RWPE1 (cell line): ENCODE measurements at regions not wholly inside any gene's neighbourhood (a gene's known extent, or its start where the extent isn't known, plus 50 kb on each side); places are given as distances from the start of the nearest gene placed in this dataset.

Experiments
- CTCF ChIA-PET: fragments of 350-600 bp; sonication (Branson Sonifier 250); formaldehyde crosslinking; extraction: SDS; loops from one replicate; lab custom pipeline; 2021; lab: Yijun Ruan, JAX
- POLR2A ChIA-PET: fragments of 400-600 bp; formaldehyde crosslinking; extraction: SDS; loops from one replicate; lab custom pipeline; 2020; ENCODE audit warnings: antibody characterized with exemption; ENCODE audit not compliant: low non-redundant PET; lab: Yijun Ruan, JAX
- DNase-seq: peaks from one replicate; pipeline ENCODE4 v3.0.0; 2012; ENCODE audit warnings: low spot score
- H3K27ac ChIP-seq: fragments of 450-650 bp; 2 replicates; pipeline ENCODE4 v1.5.1; 2017
- TF ChIP-seq, protein P1 (sequence below): fragments of 450-650 bp; conservative IDR thresholded peaks from 2 replicates; pipeline ENCODE4 v1.5.1; 2017; ENCODE audit warnings: low read depth, mild to moderate bottlenecking

DNA sequence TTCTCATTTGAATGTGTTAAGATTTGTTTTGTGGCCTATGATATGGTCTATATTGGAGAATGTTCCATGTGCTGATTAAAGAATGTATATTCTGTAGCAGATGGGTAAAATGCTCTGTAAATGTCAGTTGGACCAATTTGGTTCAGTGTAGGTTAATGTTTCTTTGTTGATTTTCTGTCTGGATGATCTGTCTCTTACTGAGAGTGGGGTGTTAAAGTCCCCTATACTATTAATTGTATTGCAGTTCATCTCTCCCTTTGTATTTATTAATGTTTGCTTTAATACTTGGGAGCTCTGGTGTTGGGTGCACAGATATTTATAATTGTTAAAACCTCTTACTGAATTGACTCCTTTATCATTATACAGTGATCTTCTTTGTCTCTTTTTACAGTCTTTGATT lies 584.5 kb downstream of the NUF2 start:
- no peak for DNase-seq
- no peak overlapping the region for H3K27ac ChIP-seq
- ChIA-PET POLR2A (no interaction called here), CTCF (interaction anchor here (0.6 kb wide), 1 partner anchor 204 kb away, joined by 3 read pairs; no protein-coding TSS in a partner anchor)
- TF ChIP-seq, protein P1, sequence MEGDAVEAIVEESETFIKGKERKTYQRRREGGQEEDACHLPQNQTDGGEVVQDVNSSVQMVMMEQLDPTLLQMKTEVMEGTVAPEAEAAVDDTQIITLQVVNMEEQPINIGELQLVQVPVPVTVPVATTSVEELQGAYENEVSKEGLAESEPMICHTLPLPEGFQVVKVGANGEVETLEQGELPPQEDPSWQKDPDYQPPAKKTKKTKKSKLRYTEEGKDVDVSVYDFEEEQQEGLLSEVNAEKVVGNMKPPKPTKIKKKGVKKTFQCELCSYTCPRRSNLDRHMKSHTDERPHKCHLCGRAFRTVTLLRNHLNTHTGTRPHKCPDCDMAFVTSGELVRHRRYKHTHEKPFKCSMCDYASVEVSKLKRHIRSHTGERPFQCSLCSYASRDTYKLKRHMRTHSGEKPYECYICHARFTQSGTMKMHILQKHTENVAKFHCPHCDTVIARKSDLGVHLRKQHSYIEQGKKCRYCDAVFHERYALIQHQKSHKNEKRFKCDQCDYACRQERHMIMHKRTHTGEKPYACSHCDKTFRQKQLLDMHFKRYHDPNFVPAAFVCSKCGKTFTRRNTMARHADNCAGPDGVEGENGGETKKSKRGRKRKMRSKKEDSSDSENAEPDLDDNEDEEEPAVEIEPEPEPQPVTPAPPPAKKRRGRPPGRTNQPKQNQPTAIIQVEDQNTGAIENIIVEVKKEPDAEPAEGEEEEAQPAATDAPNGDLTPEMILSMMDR = no peak

DNA sequence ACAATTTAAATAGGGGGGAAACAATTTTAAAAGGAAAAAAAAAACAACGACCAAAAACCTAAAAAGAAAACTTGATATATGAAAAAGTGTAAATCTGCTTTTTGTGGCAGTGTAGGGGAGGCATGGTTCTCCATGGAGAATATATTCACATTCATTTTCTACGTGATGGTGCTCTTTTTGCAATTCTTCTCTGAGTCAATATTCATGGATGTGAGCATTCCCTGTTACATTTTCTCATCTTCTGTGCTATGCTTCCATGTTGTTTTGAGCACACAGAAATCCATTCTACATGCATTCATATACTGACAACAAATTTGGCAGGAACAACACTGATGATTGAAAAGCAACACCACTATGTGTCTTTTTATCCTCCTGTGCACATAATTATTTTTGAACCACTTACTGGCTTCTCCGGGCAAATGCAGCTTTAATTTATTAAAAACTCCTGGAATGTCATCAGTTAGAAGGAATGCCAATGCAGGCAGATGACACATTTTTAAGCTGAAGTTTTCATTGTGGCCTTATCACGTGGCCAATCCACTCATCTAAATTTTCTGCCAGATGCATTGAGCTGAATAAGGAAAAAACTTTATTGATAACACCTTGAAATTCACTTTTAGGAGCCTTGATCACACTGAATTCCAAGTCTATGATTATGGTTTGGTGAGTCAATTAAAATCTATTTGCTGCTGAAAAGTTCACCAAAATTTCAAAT lies 590.6 kb downstream of the NUF2 start:
- no peak overlapping the region for H3K27ac ChIP-seq
- ChIA-PET POLR2A (no interaction called here), CTCF (no interaction called here)
- DNase-seq = no peak
- TF ChIP-seq, protein P1 = no peak

DNA sequence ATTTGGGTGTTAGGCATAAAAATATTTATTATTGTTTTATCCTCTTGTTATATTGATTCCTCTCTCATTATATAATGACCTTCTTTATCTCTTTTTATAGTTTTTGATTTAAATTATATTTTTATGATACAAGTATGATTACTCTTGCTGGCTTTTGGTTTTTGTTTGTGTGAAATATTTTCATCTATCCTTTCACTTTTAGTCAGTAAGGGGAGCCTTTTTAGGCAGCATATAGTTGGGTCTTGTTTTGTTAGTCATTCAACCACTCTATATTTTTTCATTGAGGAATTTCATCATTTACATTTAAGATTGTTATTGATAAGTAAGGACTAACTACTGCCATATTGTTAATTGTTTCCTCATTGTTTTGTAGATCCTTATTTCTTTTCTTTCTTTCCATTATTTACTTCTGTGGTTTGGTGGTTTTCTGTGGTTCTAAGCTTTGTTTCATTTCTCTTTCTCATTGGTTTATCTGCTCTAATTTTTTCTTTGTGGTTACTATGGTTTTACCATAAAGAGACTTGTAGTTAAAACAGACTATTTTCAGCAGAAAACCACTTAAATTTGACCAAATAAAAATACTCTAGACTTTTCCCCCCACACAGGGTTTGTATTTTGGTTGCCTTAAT lies 593.1 kb downstream of the NUF2 start:
- TF ChIP-seq, protein P1 = no peak
- ChIA-PET POLR2A (no interaction called here), CTCF (no interaction called here)
- H3K27ac ChIP-seq = no peak overlapping the region
- DNase-seq = no peak

DNA sequence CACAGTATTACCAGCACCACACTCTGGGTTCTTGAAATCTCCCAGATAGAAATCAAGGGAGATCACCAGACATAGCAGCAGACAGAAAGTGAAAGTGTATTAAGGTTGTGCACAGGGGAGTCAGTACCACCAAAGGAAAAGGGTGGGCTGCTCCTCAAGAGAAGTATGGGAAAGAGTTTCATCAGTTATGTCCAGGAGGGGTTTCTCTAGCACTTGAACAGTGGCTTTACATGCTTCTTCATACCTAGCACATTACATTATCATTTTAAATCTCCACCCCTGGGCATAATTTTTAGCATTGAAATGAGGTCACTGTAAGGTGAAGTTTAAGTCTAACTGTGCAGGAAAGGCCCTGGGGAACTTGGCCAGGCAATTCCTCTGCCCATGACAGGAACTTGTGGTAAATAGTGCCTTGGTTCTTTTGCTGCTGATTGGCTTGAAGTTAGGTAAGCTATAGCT lies 601.0 kb downstream of the NUF2 start:
- TF ChIP-seq, protein P1 = no peak

DNA sequence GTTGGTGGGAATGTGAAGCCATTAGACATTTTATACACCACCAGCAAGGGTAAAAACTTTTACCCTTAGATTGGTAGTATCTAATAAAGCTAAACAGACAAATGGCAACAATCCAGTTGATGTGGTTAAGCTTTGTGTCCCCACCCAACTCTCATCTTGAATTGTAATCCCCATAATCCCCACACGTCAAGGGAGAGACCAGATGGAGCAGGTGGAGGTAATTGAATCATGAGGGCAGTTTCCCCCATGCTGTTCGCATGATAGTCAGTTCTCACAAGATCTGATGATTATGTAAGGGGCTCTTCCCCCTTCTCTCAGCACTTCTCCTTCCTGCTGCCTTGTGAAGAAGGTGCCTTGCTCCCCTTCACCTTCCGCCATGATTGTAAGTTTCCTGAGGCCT lies 602.3 kb downstream of the NUF2 start:
- ChIA-PET CTCF (no interaction called here), POLR2A (no interaction called here)
- TF ChIP-seq, protein P1 = no peak

More for the DNA sequence above, 601.0 kb downstream of the NUF2 start:
- no peak overlapping the region for H3K27ac ChIP-seq
- POLR2A ChIA-PET = no interaction called here
- no peak for DNase-seq
- CTCF ChIA-PET = no interaction called here

DNA sequence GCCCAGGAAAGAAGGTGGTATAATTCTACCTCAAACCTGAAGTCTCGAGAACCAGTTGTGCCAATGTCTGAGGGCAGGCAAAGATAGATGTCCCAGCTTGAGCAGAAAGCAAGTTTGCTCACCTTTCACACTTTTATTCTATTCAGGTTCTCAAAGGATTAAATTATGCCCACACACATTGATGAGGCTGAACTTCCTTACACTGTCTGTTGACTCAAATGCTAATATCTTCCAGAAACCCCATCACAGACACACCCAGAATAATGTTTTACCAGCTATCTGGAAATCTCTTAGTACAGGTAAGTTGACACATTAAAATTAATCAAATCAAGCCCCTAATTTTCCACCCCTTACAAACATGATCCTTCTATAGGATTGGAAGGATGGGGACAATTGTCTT lies 605.7 kb downstream of the NUF2 start:
- POLR2A ChIA-PET = no interaction called here
- TF ChIP-seq, protein P1 = no peak
- no peak overlapping the region for H3K27ac ChIP-seq
- DNase-seq = no peak
- CTCF ChIA-PET = no interaction called here

More for the DNA sequence above, 602.3 kb downstream of the NUF2 start:
- no peak overlapping the region for H3K27ac ChIP-seq
- DNase-seq = no peak
